ENCODE measurements at regions not wholly inside any gene's neighbourhood (a gene's known extent, or its start where the extent isn't known, plus 50 kb on each side); places are given as distances from the start of the nearest gene placed in this dataset.

DNA sequence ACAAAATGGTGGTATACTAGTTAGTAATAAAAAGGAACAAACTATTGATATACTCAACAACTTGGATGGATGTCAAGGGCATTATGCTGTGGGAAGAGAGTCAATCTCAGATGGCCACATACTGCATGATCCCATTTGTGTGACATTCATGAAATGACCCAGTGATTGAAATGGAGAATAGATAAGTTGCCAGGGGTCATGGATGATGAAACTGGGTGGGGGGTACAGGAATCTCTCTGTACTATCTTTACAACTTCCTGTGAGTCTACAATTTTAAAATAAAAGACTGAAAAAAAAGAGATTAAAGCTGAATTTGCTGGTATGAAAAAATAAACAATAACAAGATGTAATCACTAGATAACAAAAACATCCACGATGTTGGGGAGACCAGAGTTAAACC is 70.5 kb upstream of the CDYL2 start:
- no peak overlapping the region for H3K27ac ChIP-seq
- TF ChIP-seq CTCF (IDR thresholded peaks at IDR 0.05) = no peak
- DNase-seq (ENCODE audit: low spot score) = no peak
- H3K4me3 ChIP-seq = no peak overlapping the region

GRCh38 chr16:80862160-80862705 is 57.8 kb upstream of the CDYL2 start:
- Histone ChIP-seq H3K4me3 (no peak overlapping the region), H3K27ac (no peak overlapping the region)
- DNase-seq (ENCODE audit: low spot score) = no peak
- TF ChIP-seq CTCF (IDR thresholded peaks at IDR 0.05) = no peak
